Hepatocyte (in vitro differentiated cells): ENCODE measurements at regions not wholly inside any gene's neighbourhood (a gene's known extent, or its start where the extent isn't known, plus 50 kb on each side); places are given as distances from the start of the nearest gene placed in this dataset.

ENCODE experiments used
- CTCF ChIP-seq: fragments of 200-600 bp; sonication (generic); IDR thresholded peaks from 2 replicates; pipeline ENCODE4 v1.5.1; 2016; ENCODE audit warnings: antibody characterized with exemption, mild to moderate bottlenecking; ENCODE audit not compliant: poor library complexity
- EZH2 ChIP-seq: fragments of 200-600 bp; sonication (generic); IDR thresholded peaks from 2 replicates; pipeline ENCODE4 v1.6.1; 2016; ENCODE audit warnings: antibody characterized with exemption, mild to moderate bottlenecking, borderline replicate concordance

- TF ChIP-seq CTCF, result no peak
- no peak for TF ChIP-seq EZH2
Measured at GRCh38 chrX:63961964-63962363, 176.9 kb upstream of the ARHGEF9 start.
